Cardiac muscle cell (in vitro differentiated cells and primary cell): ENCODE measurements at regions not wholly inside any gene's neighbourhood (a gene's known extent, or its start where the extent isn't known, plus 50 kb on each side); places are given as distances from the start of the nearest gene placed in this dataset.
"Not testable (repeated sequence)": the region's sequence is repeated elsewhere in the genome, so short reads cannot be mapped to it uniquely, and the experiment has no call there.

Experiments used
- DNase-seq, 2 donors: peaks; one replicate each; pipeline versions ENCODE4 v3.0.0 to v3.0.0-alpha.2; 2010 to 2017; ENCODE audit warnings: low read depth in 1 of 2, low spot score in 1 of 2
- H3K27ac ChIP-seq: fragments of 200-600 bp; sonication (generic); 2 replicates; pipeline ENCODE4 v1.5.1; 2016
- H3K27me3 ChIP-seq: fragments of 200-600 bp; sonication (generic); 2 replicates; pipeline ENCODE4 v1.6.0; 2016; ENCODE audit warnings: control low read depth
- H3K36me3 ChIP-seq: fragments of 200-600 bp; sonication (generic); 2 replicates; pipeline ENCODE4 v1.5.1; 2016; ENCODE audit warnings: control low read depth
- H3K4me1 ChIP-seq: fragments of 200-600 bp; sonication (generic); 2 replicates; pipeline ENCODE4 v1.8.1; 2017; ENCODE audit warnings: low read depth, mild to moderate bottlenecking, mixed run types
- H3K4me3 ChIP-seq: fragments of 200-600 bp; sonication (generic); 2 replicates; pipeline ENCODE4 v1.5.1; 2016; ENCODE audit warnings: mild to moderate bottlenecking
- H3K9me3 ChIP-seq: fragments of 200-600 bp; sonication (generic); 2 replicates; pipeline ENCODE4 v1.5.1; 2017; ENCODE audit warnings: low read depth, mild to moderate bottlenecking, control low read depth
- CTCF ChIP-seq: IDR thresholded peaks from 2 replicates; pipeline ENCODE4 v1.5.1; 2012; ENCODE audit warnings: low read depth, mild to moderate bottlenecking, low read length

- DNase-seq = peak in 1 of 2 donors; percentile 60
- peak; percentile 37 for TF ChIP-seq CTCF
- H3K27ac ChIP-seq, H3K4me3 ChIP-seq, H3K9me3 ChIP-seq, H3K36me3 ChIP-seq, H3K27me3 ChIP-seq: not testable (repeated sequence)
- peaks cover 14% of the 10 kb centered on the region for H3K4me1 ChIP-seq
These were observed 194.8 kb downstream of the LAT start for GRCh38 chr16:29179401-29180205.

GRCh38 chr16:29177888-29178726 is 193.3 kb downstream of the LAT start:
- not testable (repeated sequence) for H3K4me3 ChIP-seq, H3K36me3 ChIP-seq, H3K27me3 ChIP-seq, H3K9me3 ChIP-seq
- H3K4me1 ChIP-seq = peaks cover 12% of the 10 kb centered on the region
- peak; percentile 32 to 94 for DNase-seq
- H3K27ac ChIP-seq = peak overlapping the region; percentile 72

- not testable (repeated sequence) for H3K36me3 ChIP-seq, H3K9me3 ChIP-seq, H3K4me3 ChIP-seq, H3K4me1 ChIP-seq, H3K27me3 ChIP-seq
- peak overlapping the region; percentile 72 for H3K27ac ChIP-seq
- DNase-seq = peak in 1 of 2 donors; percentile 35
These were observed 192.5 kb downstream of the LAT start for GRCh38 chr16:29177203-29177887.

GRCh38 chr16:29176822-29177202 is 192.0 kb downstream of the LAT start:
- DNase-seq, H3K9me3 ChIP-seq, H3K4me1 ChIP-seq, H3K36me3 ChIP-seq, H3K4me3 ChIP-seq, H3K27me3 ChIP-seq, H3K27ac ChIP-seq: not testable (repeated sequence)

- not testable (repeated sequence) for H3K4me1 ChIP-seq, H3K27me3 ChIP-seq, H3K27ac ChIP-seq, H3K36me3 ChIP-seq, H3K9me3 ChIP-seq, DNase-seq, H3K4me3 ChIP-seq
These were observed 191.3 kb downstream of the LAT start for GRCh38 chr16:29176154-29176470.

GRCh38 chr16:29175411-29176153 is 190.7 kb downstream of the LAT start:
- H3K27me3 ChIP-seq, H3K4me1 ChIP-seq, DNase-seq, H3K27ac ChIP-seq, H3K9me3 ChIP-seq, H3K4me3 ChIP-seq, H3K36me3 ChIP-seq: not testable (repeated sequence)

- not testable (repeated sequence) for H3K27ac ChIP-seq, H3K4me3 ChIP-seq, H3K4me1 ChIP-seq, H3K36me3 ChIP-seq, H3K27me3 ChIP-seq, H3K9me3 ChIP-seq, DNase-seq
These were observed 188.8 kb downstream of the LAT start for GRCh38 chr16:29173371-29174305.

GRCh38 chr16:29172098-29172724 is 187.4 kb downstream of the LAT start:
- H3K4me1 ChIP-seq, H3K27ac ChIP-seq, H3K36me3 ChIP-seq, H3K27me3 ChIP-seq, H3K9me3 ChIP-seq, DNase-seq, H3K4me3 ChIP-seq: not testable (repeated sequence)

- H3K4me1 ChIP-seq, H3K9me3 ChIP-seq, DNase-seq, H3K27ac ChIP-seq, H3K27me3 ChIP-seq, H3K36me3 ChIP-seq, H3K4me3 ChIP-seq: not testable (repeated sequence)
These were observed 186.4 kb downstream of the LAT start for GRCh38 chr16:29171296-29171695.

GRCh38 chr16:29170393-29171119 is 185.7 kb downstream of the LAT start:
- H3K36me3 ChIP-seq = not testable (repeated sequence)
- peak overlapping the region; percentile 48 for H3K27ac ChIP-seq

More at GRCh38 chr16:29170393-29171119, 185.7 kb downstream of the LAT start:
- H3K27me3 ChIP-seq, H3K4me1 ChIP-seq, DNase-seq, H3K9me3 ChIP-seq, H3K4me3 ChIP-seq: not testable (repeated sequence)
